Suprapubic skin (tissue), 4 donors: ENCODE measurements at regions not wholly inside any gene's neighbourhood (a gene's known extent, or its start where the extent isn't known, plus 50 kb on each side); places are given as distances from the start of the nearest gene placed in this dataset.
"Not testable (repeated sequence)": the region's sequence is repeated elsewhere in the genome, so short reads cannot be mapped to it uniquely, and the experiment has no call there.

Experiments
- DNase-seq, 2 donors: peaks; one replicate each; pipeline ENCODE4 v3.0.0-alpha.2; 2019; ENCODE audit warnings: low spot score in 2 of 2
- H3K27ac ChIP-seq: fragments of 200-600 bp; sonication (generic); one replicate; pipeline ENCODE4 v1.5.1; 2019
- H3K27me3 ChIP-seq: fragments of 200-600 bp; sonication (generic); one replicate; pipeline ENCODE4 v1.5.1; 2019
- H3K36me3 ChIP-seq: fragments of 200-600 bp; sonication (generic); one replicate; pipeline ENCODE4 v1.5.1; 2019
- H3K4me1 ChIP-seq: fragments of 200-600 bp; sonication (generic); one replicate; pipeline ENCODE4 v1.5.1; 2019
- H3K4me3 ChIP-seq: fragments of 200-600 bp; sonication (generic); one replicate; pipeline ENCODE4 v1.5.1; 2019; ENCODE audit warnings: mild to moderate bottlenecking
- H3K9me3 ChIP-seq: fragments of 200-600 bp; sonication (generic); one replicate; pipeline ENCODE4 v1.5.1; 2019
- CTCF ChIP-seq, 2 donors: fragments of 200-600 bp in 1 of 2; fragments of 450-650 bp in 1 of 2; sonication (generic) in 1 of 2; IDR thresholded peaks; one replicate each; pipeline ENCODE4 v1.5.1; 2016 to 2019; ENCODE audit warnings: antibody characterized with exemption in 2 of 2, mild to moderate bottlenecking in 1 of 2, moderate library complexity in 1 of 2
- EP300 ChIP-seq: sonication (generic); formaldehyde crosslinking; IDR thresholded peaks from one replicate; pipeline ENCODE4 v1.6.1; 2017; ENCODE audit warnings: antibody characterized with exemption
- POLR2A ChIP-seq, 2 donors: fragments of 450-650 bp; IDR thresholded peaks; one replicate each; pipeline ENCODE4 v1.6.1; 2017; ENCODE audit warnings: antibody characterized with exemption in 2 of 2, mild to moderate bottlenecking in 2 of 2, moderate library complexity in 2 of 2
- POLR2AphosphoS5 ChIP-seq, 3 donors: sonication (generic); formaldehyde crosslinking; IDR thresholded peaks; one replicate each; pipeline ENCODE4 v1.6.1; 2017; ENCODE audit warnings: antibody characterized with exemption in 3 of 3
- WGBS: methylation state at CpG from one replicate; pipeline ENCODE4 v1.1.5; 2018; 5-methylcytosine and 5-hydroxymethylcytosine counted together

GRCh38 chr1:5768014-5768413 lies 224.2 kb downstream of the NPHP4 start:
- 64% methylated on average over 10 of the region's 10 CpGs for WGBS
- Histone ChIP-seq H3K9me3 (no peaks in the 10 kb centered on the region), H3K36me3 (no peaks in the 10 kb centered on the region), H3K4me3 (no peak overlapping the region), H3K27ac (no peak overlapping the region), H3K4me1 (peaks cover 31% of the 10 kb centered on the region), H3K27me3 (peaks cover 69% of the 10 kb centered on the region)
- TF ChIP-seq POLR2A (IDR thresholded peaks at IDR 0.05) = no peak
- TF ChIP-seq CTCF (IDR thresholded peaks at IDR 0.05) = no peak
- no peak for DNase-seq

DNA sequence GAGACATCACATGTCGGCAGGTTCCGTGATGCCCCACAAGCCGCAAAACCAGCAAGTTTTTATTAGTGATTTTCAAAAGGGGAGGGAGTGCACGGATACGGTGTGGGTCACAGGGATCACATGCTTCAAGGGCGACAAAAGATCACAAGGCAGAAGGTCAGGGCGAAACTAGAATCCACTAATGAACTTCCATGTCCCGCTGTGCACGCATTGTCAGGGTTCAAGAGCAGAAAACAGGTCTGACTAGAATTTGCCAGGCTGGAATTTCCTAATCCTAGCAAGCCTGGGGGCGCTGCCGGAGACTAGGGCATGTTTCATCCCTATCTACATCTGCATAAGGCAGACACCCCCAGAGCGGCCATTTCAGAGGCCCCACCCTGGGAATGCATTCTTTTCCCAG lies 225.2 kb downstream of the NPHP4 start:
- H3K36me3 ChIP-seq, H3K9me3 ChIP-seq, H3K4me3 ChIP-seq, H3K27ac ChIP-seq, DNase-seq: not testable (repeated sequence)
- Histone ChIP-seq H3K27me3 (peaks cover 69% of the 10 kb centered on the region), H3K4me1 (peaks cover 31% of the 10 kb centered on the region)
- WGBS = 42% methylated on average over 12 of the region's 12 CpGs

- no peak for TF ChIP-seq CTCF (IDR thresholded peaks at IDR 0.05)
- no peak for TF ChIP-seq POLR2A (IDR thresholded peaks at IDR 0.05)
- TF ChIP-seq EP300 = no peak
- no peak for TF ChIP-seq POLR2AphosphoS5 (IDR thresholded peaks at IDR 0.05)
- H3K27me3 ChIP-seq = peaks cover 65% of the 10 kb centered on the region
- H3K27ac ChIP-seq = no peak overlapping the region
- peak in 1 of 2 donors; percentile 71 for DNase-seq
- H3K9me3 ChIP-seq = no peaks in the 10 kb centered on the region
- WGBS = 41% methylated on average over 13 of the region's 17 CpGs
- no peak overlapping the region for H3K4me3 ChIP-seq
- H3K36me3 ChIP-seq = no peaks in the 10 kb centered on the region
- H3K4me1 ChIP-seq = peaks cover 29% of the 10 kb centered on the region
Observed at GRCh38 chr1:5765997-5766913, 226.0 kb downstream of the NPHP4 start.

DNA sequence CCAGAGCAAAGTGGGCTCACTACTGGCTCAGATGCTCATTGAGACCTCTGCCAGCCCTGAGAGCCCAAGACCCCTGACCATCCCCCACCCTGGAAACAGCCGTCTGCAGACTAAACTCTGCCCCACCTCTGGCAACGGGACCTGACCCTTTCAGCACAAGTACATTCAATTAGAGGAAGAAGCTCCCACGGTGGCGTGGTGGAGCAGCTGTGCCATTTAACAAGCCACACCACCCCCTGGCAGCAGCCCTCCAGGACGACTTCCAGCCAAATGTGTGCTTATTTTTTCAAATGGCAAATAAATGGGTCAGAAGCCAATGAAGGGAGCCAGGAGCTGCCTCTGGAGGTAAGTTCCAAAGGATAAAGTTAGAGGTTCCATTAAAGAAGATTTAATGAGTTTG lies 226.7 kb downstream of the NPHP4 start:
- peak in 1 of 2 donors; percentile 18 for DNase-seq
- Histone ChIP-seq H3K27me3 (peaks cover 62% of the 10 kb centered on the region), H3K4me3 (no peak overlapping the region), H3K27ac (no peak overlapping the region), H3K9me3 (no peaks in the 10 kb centered on the region), H3K4me1 (peaks cover 22% of the 10 kb centered on the region), H3K36me3 (no peaks in the 10 kb centered on the region)
- TF ChIP-seq CTCF (IDR thresholded peaks at IDR 0.05) (no peak), POLR2AphosphoS5 (IDR thresholded peaks at IDR 0.05) (no peak), EP300 (no peak), POLR2A (IDR thresholded peaks at IDR 0.05) (no peak)
- 15% methylated on average over 5 of the region's 5 CpGs for WGBS

GRCh38 chr1:5764959-5765358 lies 227.3 kb downstream of the NPHP4 start:
- Histone ChIP-seq H3K4me3 (no peak overlapping the region), H3K27me3 (peaks cover 59% of the 10 kb centered on the region), H3K27ac (no peak overlapping the region), H3K36me3 (no peaks in the 10 kb centered on the region), H3K4me1 (peaks cover 20% of the 10 kb centered on the region), H3K9me3 (no peaks in the 10 kb centered on the region)
- 68% methylated on average over 9 of the region's 10 CpGs for whole genome bisulfite sequencing
- DNase-seq = no peak
- TF ChIP-seq CTCF (IDR thresholded peaks at IDR 0.05) (no peak), POLR2A (IDR thresholded peaks at IDR 0.05) (no peak), POLR2AphosphoS5 (IDR thresholded peaks at IDR 0.05) (no peak), EP300 (no peak)
